CD14-positive monocyte (primary cell): ENCODE measurements at regions not wholly inside any gene's neighbourhood (a gene's known extent, or its start where the extent isn't known, plus 50 kb on each side); places are given as distances from the start of the nearest gene placed in this dataset.

Experiments used
- DNase-seq, 3 donors: peaks; one replicate each; pipeline ENCODE4 v3.0.0-alpha.2; 2011 to 2022
- H2AFZ ChIP-seq: 2 replicates; pipeline ENCODE4 v1.6.0; 2012; ENCODE audit warnings: mild to moderate bottlenecking, low read depth, low read length, inconsistent platforms; ENCODE audit not compliant: insufficient read depth, poor library complexity, severe bottlenecking
- H3K27ac ChIP-seq, 2 donors: 1 replicate in 1 of 2; 2 replicates in 1 of 2; pipeline ENCODE4 v1.5.1; 2012 to 2013; ENCODE audit warnings: low read length in 2 of 2, control low read depth in 1 of 2, inconsistent platforms in 1 of 2, low read depth in 1 of 2, mild to moderate bottlenecking in 1 of 2
- H3K27me3 ChIP-seq, 2 donors: one replicate each; pipeline versions ENCODE4 v1.6.0 to v1.6.1; 2011 to 2013; ENCODE audit warnings: low read length in 2 of 2; ENCODE audit not compliant: control insufficient read depth in 2 of 2, insufficient read depth in 2 of 2
- H3K36me3 ChIP-seq, 2 donors: replicated peaks in 1 of 2; 1 replicate in 1 of 2; 2 replicates in 1 of 2; pipeline versions ENCODE4 v1.5.1 to v1.6.1; 2012 to 2013; ENCODE audit warnings: low read length in 2 of 2, control low read depth in 1 of 2, inconsistent platforms in 1 of 2, mild to moderate bottlenecking in 1 of 2; ENCODE audit not compliant: insufficient read depth in 2 of 2, control insufficient read depth in 1 of 2
- H3K4me1 ChIP-seq, 2 donors: 1 replicate in 1 of 2; 2 replicates in 1 of 2; pipeline versions ENCODE4 v1.5.1 to v1.6.1; 2012 to 2013; ENCODE audit warnings: low read length in 2 of 2, control low read depth in 1 of 2, inconsistent platforms in 1 of 2, mild to moderate bottlenecking in 1 of 2, moderate library complexity in 1 of 2; ENCODE audit not compliant: insufficient read depth in 2 of 2, control insufficient read depth in 1 of 2
- H3K4me2 ChIP-seq: replicated peaks from 2 replicates; pipeline ENCODE3; 2012; ENCODE audit warnings: low read length, moderate library complexity, mild to moderate bottlenecking; ENCODE audit not compliant: poor library complexity, severe bottlenecking; ENCODE audit errors: extremely low read depth
- H3K4me3 ChIP-seq, 3 experiments: fragments of 200-600 bp in 1 of 3; sonication (generic) in 1 of 3; replicated peaks in 1 of 3; 1 replicate in 2 of 3; 2 replicates in 1 of 3; pipeline ENCODE4 v1.5.1; 2011 to 2013; ENCODE audit warnings: low read length in 3 of 3, mild to moderate bottlenecking in 3 of 3, control low read depth in 2 of 3, low read depth in 2 of 3, inconsistent platforms in 1 of 3, moderate library complexity in 1 of 3
- H3K79me2 ChIP-seq: 2 replicates; pipeline ENCODE4 v1.6.0; 2012; ENCODE audit warnings: mild to moderate bottlenecking, control low read depth, inconsistent platforms, low read length, moderate library complexity; ENCODE audit not compliant: insufficient read depth
- H3K9ac ChIP-seq: 2 replicates; pipeline ENCODE4 v1.6.0; 2017; ENCODE audit warnings: low read length, mild to moderate bottlenecking; ENCODE audit not compliant: insufficient read depth, poor library complexity, severe bottlenecking
- H3K9me3 ChIP-seq, 2 donors: replicated peaks in 1 of 2; 1 replicate in 1 of 2; 2 replicates in 1 of 2; pipeline versions ENCODE4 v1.5.1 to v1.6.1; 2012 to 2013; ENCODE audit warnings: low read length in 2 of 2, control low read depth in 1 of 2; ENCODE audit not compliant: control insufficient read depth in 1 of 2, insufficient read depth in 1 of 2
- H4K20me1 ChIP-seq: 2 replicates; pipeline ENCODE4 v1.6.0; 2012; ENCODE audit warnings: mild to moderate bottlenecking, low read length, control low read depth, moderate library complexity; ENCODE audit not compliant: insufficient read depth
- H3K27ac Mint-ChIP-seq, 7 donors: one replicate each; pipeline ENCODE4 v1.8.0; 2020; ENCODE audit warnings: mild to moderate bottlenecking in 7 of 7, mixed read lengths in 7 of 7, moderate library complexity in 6 of 7, inconsistent platforms in 2 of 7
- H3K27me3 Mint-ChIP-seq, 3 donors: one replicate each; pipeline ENCODE4 v1.8.0; 2021 to 2022; ENCODE audit warnings: low read depth in 3 of 3, mild to moderate bottlenecking in 3 of 3, mixed read lengths in 3 of 3, moderate library complexity in 3 of 3, inconsistent platforms in 1 of 3
- H3K36me3 Mint-ChIP-seq, 2 donors: one replicate each; pipeline ENCODE4 v1.8.0; 2020; ENCODE audit warnings: mixed read lengths in 2 of 2, inconsistent platforms in 1 of 2, mild to moderate bottlenecking in 1 of 2
- H3K4me1 Mint-ChIP-seq: one replicate; pipeline ENCODE4 v1.8.0; 2020; ENCODE audit warnings: mild to moderate bottlenecking, mixed read lengths
- H3K4me3 Mint-ChIP-seq, 2 donors: one replicate each; pipeline ENCODE4 v1.8.0; 2020; ENCODE audit warnings: mild to moderate bottlenecking in 2 of 2, mixed read lengths in 2 of 2, moderate library complexity in 1 of 2
- H3K9me3 Mint-ChIP-seq, 7 donors: one replicate each; pipeline ENCODE4 v1.8.0; 2020 to 2022; ENCODE audit warnings: mixed read lengths in 7 of 7, mild to moderate bottlenecking in 6 of 7, moderate library complexity in 6 of 7, inconsistent platforms in 2 of 7
- WGBS: methylation state at CpG from one replicate; pipeline ENCODE4 v1.1.5; 2013; ENCODE audit warnings: missing lambda C conversion rate; ENCODE audit not compliant: insufficient coverage; 5-methylcytosine and 5-hydroxymethylcytosine counted together
- intact Hi-C, 2 donors: fragments of 100-400 bp; cut with micrococcal nuclease; formaldehyde crosslinking; loops; one replicate each; pipeline versions ENCODE4 v1.15.0 to v1.15.1; 2023
- TF ChIP-seq, protein P1 (sequence below): fragments of 200-600 bp; IDR thresholded peaks from one replicate; pipeline ENCODE4 v1.8.0; 2022; ENCODE audit warnings: antibody characterized with exemption, mild to moderate bottlenecking

DNA sequence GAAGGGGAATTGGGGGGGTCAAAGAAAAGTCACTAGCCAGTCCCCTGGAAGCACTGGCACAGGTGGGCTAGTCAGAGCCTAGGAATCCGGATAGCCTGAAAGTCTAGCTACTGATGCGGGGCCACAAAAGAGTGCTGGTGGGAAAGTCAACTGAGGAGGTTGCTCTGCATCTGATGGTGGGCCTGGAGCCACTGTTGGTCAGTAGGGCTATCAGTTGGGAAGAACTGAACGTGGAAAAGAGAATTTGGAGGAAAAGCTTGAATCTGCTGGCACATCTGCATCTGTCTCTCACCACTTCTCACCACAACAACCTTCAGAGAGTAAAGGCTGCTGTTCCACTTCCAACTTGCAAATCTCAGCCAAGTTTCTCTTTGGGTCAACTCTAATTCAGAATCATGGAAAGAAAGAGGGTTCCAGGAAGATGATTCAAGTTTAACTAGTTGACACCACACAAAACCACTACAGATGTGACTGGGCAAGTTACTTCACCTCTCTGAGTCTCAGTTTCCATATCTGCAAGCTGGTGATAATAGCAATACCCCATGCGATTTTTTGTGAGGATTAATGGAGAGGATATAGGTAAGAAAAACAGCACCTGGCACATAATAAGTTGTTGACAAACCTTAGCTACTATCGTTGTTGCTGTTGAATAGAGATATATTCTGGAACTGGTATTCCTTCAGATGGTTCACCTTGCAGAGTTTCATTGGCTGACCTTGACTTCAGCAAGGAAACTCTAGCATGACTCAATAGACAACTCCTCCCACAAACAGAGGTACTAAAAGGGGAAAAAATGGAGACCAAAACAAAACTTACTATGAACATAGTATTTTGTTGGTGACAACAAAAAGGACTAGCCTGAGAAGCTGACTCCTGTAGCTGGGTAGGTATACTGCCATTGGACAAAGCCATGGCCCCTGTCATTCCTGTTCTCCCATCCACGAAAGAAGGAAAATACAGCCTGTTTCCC lies 280.2 kb upstream of the STT3B start:
- intact Hi-C loops: loop anchor here in 1 of 2 donors (10.0 kb wide), 1 partner anchor 272 kb away; no protein-coding TSS in a partner anchor
- H3K27ac Mint-ChIP-seq: peak overlapping the region in 2 of 7 donors; percentile 93 to 96

DNA sequence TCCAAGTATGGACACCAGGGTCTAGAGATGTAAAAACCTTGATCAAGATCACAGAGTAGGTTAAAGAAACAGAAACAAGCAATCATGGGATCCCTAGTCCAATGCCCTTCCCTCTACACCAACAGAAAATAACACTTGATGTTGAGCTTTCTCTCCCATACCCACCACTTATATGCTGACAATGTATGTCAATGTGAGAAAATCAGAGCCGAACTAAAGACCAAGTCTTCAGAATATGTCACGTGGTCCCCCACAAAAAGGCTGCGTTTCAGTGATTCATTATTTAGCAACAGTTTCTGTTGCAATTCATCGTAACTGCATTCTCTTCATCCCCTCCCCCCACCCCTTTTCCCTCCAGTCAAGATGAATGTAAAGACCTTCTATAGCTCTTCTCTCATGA lies 278.9 kb upstream of the STT3B start:
- Histone ChIP-seq H3K9ac (no peak overlapping the region), H2AFZ (peak overlapping the region; percentile 29), H3K79me2 (no peaks in the 10 kb centered on the region), H4K20me1 (no peaks in the 10 kb centered on the region), H3K9me3 (no peaks in the 10 kb centered on the region), H3K4me1 (peaks cover 25 to 35% of the 10 kb centered on the region in 2 donors), H3K4me3 (peak overlapping the region in 1 of 3 experiments; percentile 9), H3K27me3 (no peaks in the 10 kb centered on the region), H3K4me2 (peak overlapping the region; percentile 1), H3K27ac (peak overlapping the region in 1 of 2 donors; percentile 76), H3K36me3 (no peaks in the 10 kb centered on the region)
- H3K27me3 Mint-ChIP-seq: peaks cover 0 to 1% (median 0%) of the 10 kb centered on the region in 3 donors
- peak; percentile 84 to 94 (median 90) for DNase-seq
- 15% methylated on average over 3 of the region's 4 CpGs for WGBS
- peaks cover 46% of the 10 kb centered on the region for H3K4me1 Mint-ChIP-seq
- peaks cover 2 to 4% of the 10 kb centered on the region in 2 donors for H3K36me3 Mint-ChIP-seq
- H3K27ac Mint-ChIP-seq: peak overlapping the region; percentile 83 to 96 (median 93)
- peak overlapping the region in 1 of 2 donors; percentile 78 for H3K4me3 Mint-ChIP-seq
- TF ChIP-seq, protein P1, sequence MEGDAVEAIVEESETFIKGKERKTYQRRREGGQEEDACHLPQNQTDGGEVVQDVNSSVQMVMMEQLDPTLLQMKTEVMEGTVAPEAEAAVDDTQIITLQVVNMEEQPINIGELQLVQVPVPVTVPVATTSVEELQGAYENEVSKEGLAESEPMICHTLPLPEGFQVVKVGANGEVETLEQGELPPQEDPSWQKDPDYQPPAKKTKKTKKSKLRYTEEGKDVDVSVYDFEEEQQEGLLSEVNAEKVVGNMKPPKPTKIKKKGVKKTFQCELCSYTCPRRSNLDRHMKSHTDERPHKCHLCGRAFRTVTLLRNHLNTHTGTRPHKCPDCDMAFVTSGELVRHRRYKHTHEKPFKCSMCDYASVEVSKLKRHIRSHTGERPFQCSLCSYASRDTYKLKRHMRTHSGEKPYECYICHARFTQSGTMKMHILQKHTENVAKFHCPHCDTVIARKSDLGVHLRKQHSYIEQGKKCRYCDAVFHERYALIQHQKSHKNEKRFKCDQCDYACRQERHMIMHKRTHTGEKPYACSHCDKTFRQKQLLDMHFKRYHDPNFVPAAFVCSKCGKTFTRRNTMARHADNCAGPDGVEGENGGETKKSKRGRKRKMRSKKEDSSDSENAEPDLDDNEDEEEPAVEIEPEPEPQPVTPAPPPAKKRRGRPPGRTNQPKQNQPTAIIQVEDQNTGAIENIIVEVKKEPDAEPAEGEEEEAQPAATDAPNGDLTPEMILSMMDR: no peak
- H3K9me3 Mint-ChIP-seq: peaks cover 0 to 5% (median 0%) of the 10 kb centered on the region in 7 donors
- intact Hi-C loops: loop anchor here in 1 of 2 donors (10.0 kb wide), 1 partner anchor 271 kb away; no protein-coding TSS in a partner anchor

More for the DNA sequence above, 280.2 kb upstream of the STT3B start:
- Histone ChIP-seq H3K27me3 (no peaks in the 10 kb centered on the region), H3K27ac (peak overlapping the region in 1 of 2 donors; percentile 76), H3K4me1 (peaks cover 25 to 35% of the 10 kb centered on the region in 2 donors), H3K4me3 (no peak overlapping the region), H3K9me3 (no peaks in the 10 kb centered on the region), H3K9ac (no peak overlapping the region), H3K36me3 (no peaks in the 10 kb centered on the region), H4K20me1 (no peaks in the 10 kb centered on the region), H3K79me2 (no peaks in the 10 kb centered on the region), H3K4me2 (no peak overlapping the region), H2AFZ (peak overlapping the region; percentile 29)
- Mint-ChIP-seq H3K27me3 (peaks cover 0 to 1% (median 0%) of the 10 kb centered on the region in 3 donors), H3K4me1 (peaks cover 46% of the 10 kb centered on the region), H3K9me3 (peaks cover 0 to 5% (median 0%) of the 10 kb centered on the region in 7 donors), H3K4me3 (no peak overlapping the region), H3K36me3 (peaks cover 2 to 4% of the 10 kb centered on the region in 2 donors)
- TF ChIP-seq, protein P1: no peak
- WGBS: no CpG with 5 or more reads among the region's 6 CpGs
- no peak for DNase-seq
